ENCODE measurements at regions not wholly inside any gene's neighbourhood (a gene's known extent, or its start where the extent isn't known, plus 50 kb on each side); places are given as distances from the start of the nearest gene placed in this dataset.

- DNase-seq (ENCODE audit: low read depth in 1 of 2, low spot score in 1 of 2), result no peak
- Histone ChIP-seq H3K27ac (replicated peaks) (no peak overlapping the region), H3K4me3 (replicated peaks; ENCODE audit: insufficient read depth, low read length) (no peak overlapping the region), H3K27me3 (ENCODE audit: insufficient read depth, poor library complexity, severe bottlenecking) (no peaks in the 10 kb centered on the region)
- no peak for TF ChIP-seq GABPA (IDR thresholded peaks at IDR 0.05; ENCODE audit: low read depth)
- no peak for TF ChIP-seq SPI1 (IDR thresholded peaks at IDR 0.05; ENCODE audit: borderline replicate concordance, low read depth)
- TF ChIP-seq REST (IDR thresholded peaks at IDR 0.05; ENCODE audit: insufficient replicate concordance, low read depth), result no peak
- TF ChIP-seq POLR2AphosphoS5 (IDR thresholded peaks at IDR 0.05; ENCODE audit: low read depth), result no peak
- no peak for TF ChIP-seq CTCF (IDR thresholded peaks at IDR 0.05; ENCODE audit: insufficient read depth, low read length)
These were observed 57.0 kb downstream of the RASL11A start for GRCh38 chr13:27327633-27328032.

GRCh38 chr13:27329210-27329609, 58.6 kb downstream of the RASL11A start:
- no peak for DNase-seq (ENCODE audit: low read depth in 1 of 2, low spot score in 1 of 2)
- Histone ChIP-seq H3K27me3 (ENCODE audit: insufficient read depth, poor library complexity, severe bottlenecking) (no peaks in the 10 kb centered on the region), H3K27ac (replicated peaks) (no peak overlapping the region), H3K4me3 (replicated peaks; ENCODE audit: insufficient read depth, low read length) (no peak overlapping the region)
- TF ChIP-seq SPI1 (IDR thresholded peaks at IDR 0.05; ENCODE audit: borderline replicate concordance, low read depth), result no peak
- TF ChIP-seq GABPA (IDR thresholded peaks at IDR 0.05; ENCODE audit: low read depth), result no peak
- TF ChIP-seq POLR2AphosphoS5 (IDR thresholded peaks at IDR 0.05; ENCODE audit: low read depth), result no peak
- TF ChIP-seq CTCF (IDR thresholded peaks at IDR 0.05; ENCODE audit: insufficient read depth, low read length), result no peak
- no peak for TF ChIP-seq REST (IDR thresholded peaks at IDR 0.05; ENCODE audit: insufficient replicate concordance, low read depth)

GRCh38 chr13:27334774-27335435, 64.3 kb downstream of the RASL11A start:
- TF ChIP-seq REST (IDR thresholded peaks at IDR 0.05; ENCODE audit: insufficient replicate concordance, low read depth) (no peak), GABPA (IDR thresholded peaks at IDR 0.05; ENCODE audit: low read depth) (no peak), CTCF (IDR thresholded peaks at IDR 0.05; ENCODE audit: insufficient read depth, low read length) (no peak), SPI1 (IDR thresholded peaks at IDR 0.05; ENCODE audit: borderline replicate concordance, low read depth) (no peak), POLR2AphosphoS5 (IDR thresholded peaks at IDR 0.05; ENCODE audit: low read depth) (no peak)
- Histone ChIP-seq H3K27me3 (ENCODE audit: insufficient read depth, poor library complexity, severe bottlenecking) (peaks cover 2% of the 10 kb centered on the region), H3K27ac (replicated peaks) (no peak overlapping the region), H3K4me3 (replicated peaks; ENCODE audit: insufficient read depth, low read length) (no peak overlapping the region)
- no peak for DNase-seq (ENCODE audit: low read depth in 1 of 2, low spot score in 1 of 2)
